ENCODE measurements at regions not wholly inside any gene's neighbourhood (a gene's known extent, or its start where the extent isn't known, plus 50 kb on each side); places are given as distances from the start of the nearest gene placed in this dataset.

GRCh38 chrX:80223982-80224579 is 196.2 kb upstream of the TENT5D start:
- Histone ChIP-seq H3K23ac (ENCODE audit: insufficient read length) (no peak overlapping the region), H3K36me3 (ENCODE audit: control insufficient read depth in 2 of 4, insufficient read depth in 4 of 4, low read length in 3 of 4) (no peaks in the 10 kb centered on the region), H3K27ac (ENCODE audit: low read depth, low read length) (no peak overlapping the region), H2BK15ac (ENCODE audit: low read length) (no peak overlapping the region), H3K9me3 (ENCODE audit: insufficient read depth in 2 of 2, low read depth in 1 of 2, low read length in 1 of 2) (no peaks in the 10 kb centered on the region), H3K9ac (replicated peaks in 1 of 4; ENCODE audit: extremely low read depth in 1 of 4, low read depth in 3 of 4, low read length in 3 of 4) (no peak overlapping the region), H4K91ac (replicated peaks; ENCODE audit: insufficient read length, low read length) (no peak overlapping the region), H4K5ac (ENCODE audit: insufficient read length, low read depth, low read length) (no peak overlapping the region), H3K4me2 (ENCODE audit: insufficient read depth in 1 of 2, low read depth in 2 of 2, low read length in 2 of 2) (no peak overlapping the region), H4K8ac (ENCODE audit: extremely low read depth, insufficient read depth, low read length) (no peak overlapping the region), H3K18ac (ENCODE audit: extremely low read depth, low read length) (no peak overlapping the region), H2BK20ac (ENCODE audit: low read length) (no peak overlapping the region), H2BK120ac (replicated peaks; ENCODE audit: low read depth, low read length) (no peak overlapping the region), H3K4ac (replicated peaks; ENCODE audit: insufficient read length, low read depth, low read length) (no peak overlapping the region), H3K56ac (replicated peaks; ENCODE audit: insufficient read length, low read depth, low read length) (no peak overlapping the region), H3K79me2 (ENCODE audit: control insufficient read depth in 1 of 2, insufficient read depth in 2 of 2, low read length in 2 of 2) (no peaks in the 10 kb centered on the region), H2AK5ac (ENCODE audit: low read depth, low read length) (no peak overlapping the region), H4K20me1 (replicated peaks in 1 of 2; ENCODE audit: control insufficient read depth in 1 of 2, insufficient read depth in 2 of 2, low read length in 2 of 2) (no peaks in the 10 kb centered on the region), H3K14ac (ENCODE audit: insufficient read length) (no peak overlapping the region), H2BK12ac (ENCODE audit: low read depth, low read length) (no peak overlapping the region), H3K23me2 (ENCODE audit: low read depth, low read length) (no peaks in the 10 kb centered on the region), H3K4me1 (replicated peaks in 1 of 4; ENCODE audit: control insufficient read depth in 3 of 4, insufficient read depth in 4 of 4, low read length in 3 of 4) (no peaks in the 10 kb centered on the region), H2AFZ (ENCODE audit: low read length) (no peak overlapping the region), H3K4me3 (ENCODE audit: extremely low read depth in 1 of 4, insufficient read depth in 2 of 4, low read depth in 3 of 4, low read length in 4 of 4) (no peak overlapping the region), H2BK5ac (ENCODE audit: low read depth, low read length) (no peak overlapping the region), H3K79me1 (ENCODE audit: low read depth, low read length) (no peaks in the 10 kb centered on the region), H3K27me3 (replicated peaks in 1 of 4; ENCODE audit: control insufficient read depth in 3 of 4, extremely low read depth in 1 of 4, insufficient read depth in 3 of 4, low read length in 3 of 4) (no peaks in the 10 kb centered on the region)
- TF ChIP-seq EGR1 (IDR thresholded peaks at IDR 0.05; ENCODE audit: borderline replicate concordance, low read depth, low read length), result no peak
- no peak for TF ChIP-seq SP1 (IDR thresholded peaks at IDR 0.05; ENCODE audit: low read depth, low read length)
- TF ChIP-seq CBX5 (IDR thresholded peaks at IDR 0.05; ENCODE audit: low read depth, low read length), result no peak
- peak; percentile 52 to 60 for TF ChIP-seq RAD21 (IDR thresholded peaks at IDR 0.05 in 1 of 2, conservative IDR thresholded peaks at IDR 0.05 in 1 of 2; ENCODE audit: low read depth in 2 of 2, low read length in 2 of 2)
- TF ChIP-seq CTBP2 (IDR thresholded peaks at IDR 0.05; ENCODE audit: borderline replicate concordance, insufficient read depth, insufficient read length, low read length), result no peak
- TF ChIP-seq RXRA (IDR thresholded peaks at IDR 0.05; ENCODE audit: insufficient read depth, low read depth, low read length), result no peak
- TF ChIP-seq KDM4A (IDR thresholded peaks at IDR 0.05; ENCODE audit: low read depth, low read length, severe bottlenecking), result no peak
- no peak for TF ChIP-seq RNF2 (IDR thresholded peaks at IDR 0.05; ENCODE audit: borderline replicate concordance, low read depth, low read length, missing control alignments, poor library complexity, severe bottlenecking)
- TF ChIP-seq CTCF (IDR thresholded peaks at IDR 0.05; ENCODE audit: control extremely low read depth in 1 of 3, insufficient read depth in 1 of 3, low read depth in 1 of 3, low read length in 3 of 3), result peak in 2 of 3 experiments; percentile 23 to 50; a peak in 2 of 4 replicates
- ChIA-PET POLR2A (ENCODE audit: partially characterized antibody) (interaction anchor here (0.8 kb wide), 1 partner anchor 627 kb away, joined by 3 read pairs; no protein-coding TSS in a partner anchor), CTCF (ENCODE audit: partially characterized antibody) (no interaction called here)
- FAIRE-seq (peak; percentile 13), DNase-seq (ENCODE audit: low read depth in 1 of 2, low spot score in 2 of 2) (no peak)
